ENCODE measurements at regions not wholly inside any gene's neighbourhood (a gene's known extent, or its start where the extent isn't known, plus 50 kb on each side); places are given as distances from the start of the nearest gene placed in this dataset.

- no peak overlapping the region for H3K4me3 ChIP-seq
- no peaks in the 10 kb centered on the region for H3K36me3 ChIP-seq
- H3K27ac ChIP-seq = no peak overlapping the region
- TF ChIP-seq EP300 (IDR thresholded peaks at IDR 0.05; ENCODE audit: low read depth) = no peak
- TF ChIP-seq POLR2A (IDR thresholded peaks at IDR 0.05) = no peak
- no peak for TF ChIP-seq POLR2AphosphoS5 (IDR thresholded peaks at IDR 0.05)
- TF ChIP-seq, protein P1, sequence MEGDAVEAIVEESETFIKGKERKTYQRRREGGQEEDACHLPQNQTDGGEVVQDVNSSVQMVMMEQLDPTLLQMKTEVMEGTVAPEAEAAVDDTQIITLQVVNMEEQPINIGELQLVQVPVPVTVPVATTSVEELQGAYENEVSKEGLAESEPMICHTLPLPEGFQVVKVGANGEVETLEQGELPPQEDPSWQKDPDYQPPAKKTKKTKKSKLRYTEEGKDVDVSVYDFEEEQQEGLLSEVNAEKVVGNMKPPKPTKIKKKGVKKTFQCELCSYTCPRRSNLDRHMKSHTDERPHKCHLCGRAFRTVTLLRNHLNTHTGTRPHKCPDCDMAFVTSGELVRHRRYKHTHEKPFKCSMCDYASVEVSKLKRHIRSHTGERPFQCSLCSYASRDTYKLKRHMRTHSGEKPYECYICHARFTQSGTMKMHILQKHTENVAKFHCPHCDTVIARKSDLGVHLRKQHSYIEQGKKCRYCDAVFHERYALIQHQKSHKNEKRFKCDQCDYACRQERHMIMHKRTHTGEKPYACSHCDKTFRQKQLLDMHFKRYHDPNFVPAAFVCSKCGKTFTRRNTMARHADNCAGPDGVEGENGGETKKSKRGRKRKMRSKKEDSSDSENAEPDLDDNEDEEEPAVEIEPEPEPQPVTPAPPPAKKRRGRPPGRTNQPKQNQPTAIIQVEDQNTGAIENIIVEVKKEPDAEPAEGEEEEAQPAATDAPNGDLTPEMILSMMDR (IDR thresholded peaks at IDR 0.05) = no peak
- H3K4me1 ChIP-seq = no peaks in the 10 kb centered on the region
- no peak for DNase-seq
- intact Hi-C loops (cut with DNase I; ENCODE audit: low total_unique reads) (no loop called here), in situ Hi-C loops (cut with MboI; ENCODE audit: low pct_ligation_motif_present in 1 of 4, low pct_unique_long_range_greater_than_20kb in 1 of 4, low sequenced_read_pairs in 3 of 4) (no loop called here)
- no peaks in the 10 kb centered on the region for H3K27me3 ChIP-seq
- WGBS, 2 donors (ENCODE audit: low coverage in 1 of 2) = 66 to 83% methylated on average over 3 of the region's 3 CpGs
- H3K9me3 ChIP-seq = no peaks in the 10 kb centered on the region
Observed at GRCh38 chr18:27278131-27278530, 93.0 kb upstream of the CHST9 start.

- no peaks in the 10 kb centered on the region for H3K4me1 ChIP-seq
- intact Hi-C loops (cut with DNase I; ENCODE audit: low total_unique reads) = no loop called here
- H3K9me3 ChIP-seq = no peaks in the 10 kb centered on the region
- H3K27ac ChIP-seq = no peak overlapping the region
- DNase-seq = no peak
- 80 to 100% methylated on average over 1 to 3 of the region's 3 CpGs for WGBS, 2 donors (ENCODE audit: low coverage in 1 of 2)
- H3K4me3 ChIP-seq = no peak overlapping the region
- in situ Hi-C loops (cut with MboI; ENCODE audit: low pct_ligation_motif_present in 1 of 4, low pct_unique_long_range_greater_than_20kb in 1 of 4, low sequenced_read_pairs in 3 of 4) = no loop called here
- TF ChIP-seq, protein P1 (IDR thresholded peaks at IDR 0.05) = no peak
- no peak for TF ChIP-seq POLR2A (IDR thresholded peaks at IDR 0.05)
- TF ChIP-seq EP300 (IDR thresholded peaks at IDR 0.05; ENCODE audit: low read depth) = no peak
- no peak for TF ChIP-seq POLR2AphosphoS5 (IDR thresholded peaks at IDR 0.05)
- no peaks in the 10 kb centered on the region for H3K27me3 ChIP-seq
- H3K36me3 ChIP-seq = no peaks in the 10 kb centered on the region
Observed at GRCh38 chr18:27277554-27277953, 92.4 kb upstream of the CHST9 start.

- Histone ChIP-seq H3K27me3 (no peaks in the 10 kb centered on the region), H3K27ac (no peak overlapping the region), H3K9me3 (no peaks in the 10 kb centered on the region), H3K4me1 (no peaks in the 10 kb centered on the region), H3K36me3 (no peaks in the 10 kb centered on the region), H3K4me3 (no peak overlapping the region)
- DNase-seq = no peak
- WGBS, 2 donors (ENCODE audit: low coverage in 1 of 2) = 68 to 82% methylated on average over 6 of the region's 6 CpGs
- TF ChIP-seq EP300 (IDR thresholded peaks at IDR 0.05; ENCODE audit: low read depth) (no peak), POLR2A (IDR thresholded peaks at IDR 0.05) (no peak), POLR2AphosphoS5 (IDR thresholded peaks at IDR 0.05) (no peak)
- TF ChIP-seq, protein P1 (IDR thresholded peaks at IDR 0.05) = no peak
- intact Hi-C loops (cut with DNase I; ENCODE audit: low total_unique reads) = no loop called here
- in situ Hi-C loops (cut with MboI; ENCODE audit: low pct_ligation_motif_present in 1 of 4, low pct_unique_long_range_greater_than_20kb in 1 of 4, low sequenced_read_pairs in 3 of 4) = no loop called here
Observed at GRCh38 chr18:27276886-27277285, 91.8 kb upstream of the CHST9 start.

GRCh38 chr18:27276479-27276878 is 91.4 kb upstream of the CHST9 start:
- no peaks in the 10 kb centered on the region for H3K9me3 ChIP-seq
- TF ChIP-seq POLR2AphosphoS5 (IDR thresholded peaks at IDR 0.05) (no peak), POLR2A (IDR thresholded peaks at IDR 0.05) (no peak), EP300 (IDR thresholded peaks at IDR 0.05; ENCODE audit: low read depth) (no peak)
- TF ChIP-seq, protein P1 (IDR thresholded peaks at IDR 0.05) = no peak
- WGBS, 2 donors (ENCODE audit: low coverage in 1 of 2) = 86 to 89% methylated on average over 2 of the region's 2 CpGs
- H3K27me3 ChIP-seq = no peaks in the 10 kb centered on the region
- intact Hi-C loops (cut with DNase I; ENCODE audit: low total_unique reads) = no loop called here
- no peak for DNase-seq
- H3K36me3 ChIP-seq = no peaks in the 10 kb centered on the region
- no peak overlapping the region for H3K27ac ChIP-seq
- H3K4me1 ChIP-seq = no peaks in the 10 kb centered on the region
- H3K4me3 ChIP-seq = no peak overlapping the region
- in situ Hi-C loops (cut with MboI; ENCODE audit: low pct_ligation_motif_present in 1 of 4, low pct_unique_long_range_greater_than_20kb in 1 of 4, low sequenced_read_pairs in 3 of 4) = no loop called here
